ENCODE measurements at regions not wholly inside any gene's neighbourhood (a gene's known extent, or its start where the extent isn't known, plus 50 kb on each side); places are given as distances from the start of the nearest gene placed in this dataset.

- no peaks in the 10 kb centered on the region for H3F3A ChIP-seq (ENCODE audit: insufficient read depth, low read length)
- H3K4me3 ChIP-seq (ENCODE audit: low read depth, low read length, poor library complexity, severe bottlenecking), result no peak overlapping the region
- 0 out of 2 replicates have a peak, but pooled peaks cover 3% of the 10 kb centered on the region for H3K9me2 ChIP-seq (ENCODE audit: low read depth, low read length)
- no peaks in the 10 kb centered on the region for H3K4me1 ChIP-seq (ENCODE audit: insufficient read depth, low read length, severe bottlenecking)
- H3K36me3 ChIP-seq (ENCODE audit: insufficient read depth, low read length), result no peaks in the 10 kb centered on the region
- H3K79me2 ChIP-seq (ENCODE audit: insufficient read depth, low read length), result no peaks in the 10 kb centered on the region
- TF ChIP-seq CTCF (IDR thresholded peaks at IDR 0.05; ENCODE audit: low read length), result no peak
- H3K9me3 ChIP-seq (ENCODE audit: low read length), result no peaks in the 10 kb centered on the region
- no peak overlapping the region for H3K4me2 ChIP-seq (ENCODE audit: low read length)
- H4K20me1 ChIP-seq (ENCODE audit: insufficient read depth, low read length), result no peaks in the 10 kb centered on the region
- no peak overlapping the region for H2AFZ ChIP-seq (ENCODE audit: low read length)
- no peaks in the 10 kb centered on the region for H3K27me3 ChIP-seq (ENCODE audit: insufficient read depth, low read length)
- H3K27ac ChIP-seq (ENCODE audit: low read depth, low read length, poor library complexity, severe bottlenecking), result no peak overlapping the region
- no peak overlapping the region for H3K9ac ChIP-seq (ENCODE audit: low read length)
Measured at GRCh38 chr3:144859161-144859560, 887.5 kb downstream of the DIPK2A start.

DNA sequence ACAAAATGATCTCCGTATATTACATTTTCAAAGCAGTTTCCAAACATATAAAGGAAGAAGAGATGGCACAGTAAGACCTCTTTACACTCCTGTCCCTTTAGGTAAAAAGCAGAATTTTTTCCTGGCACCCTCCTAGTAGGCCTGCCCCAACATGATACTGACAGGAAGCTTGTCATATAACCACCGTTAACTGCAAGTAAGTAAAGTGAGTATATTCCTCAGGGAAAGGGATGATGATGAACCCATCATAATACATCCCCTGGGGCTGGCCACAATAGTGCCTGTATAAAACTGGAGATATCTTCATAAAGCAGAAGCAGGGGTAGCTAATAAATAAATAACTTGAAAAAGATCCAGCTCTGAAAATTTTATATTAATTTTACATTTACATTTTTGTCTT is 893.0 kb downstream of the DIPK2A start:
- no peaks in the 10 kb centered on the region for H3K79me2 ChIP-seq (ENCODE audit: insufficient read depth, low read length)

DNA sequence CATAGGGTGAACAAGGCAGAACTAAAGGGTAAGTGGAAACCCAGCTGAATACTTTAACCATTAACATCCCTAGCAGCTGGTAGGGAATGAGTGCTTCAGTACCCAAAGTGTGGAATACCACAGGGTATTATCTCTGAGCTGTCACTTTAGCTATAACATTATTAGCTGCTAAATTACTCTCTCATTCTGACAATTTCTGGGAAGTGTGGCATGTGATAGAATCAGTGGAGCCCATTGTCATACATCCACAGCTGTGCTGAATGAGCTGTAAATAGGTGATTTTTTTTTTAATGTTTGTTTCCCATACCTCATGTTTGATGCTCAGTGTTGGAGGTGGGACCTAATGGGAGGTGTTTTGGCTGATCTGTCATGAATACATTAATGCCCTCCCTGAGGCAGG is 894.3 kb downstream of the DIPK2A start:
- no peaks in the 10 kb centered on the region for H3K79me2 ChIP-seq (ENCODE audit: insufficient read depth, low read length)
- TF ChIP-seq CTCF (IDR thresholded peaks at IDR 0.05; ENCODE audit: low read length) (no peak), EZH2 (IDR thresholded peaks at IDR 0.05; ENCODE audit: borderline replicate concordance, low read length) (no peak)
- no peak overlapping the region for H3K4me3 ChIP-seq (ENCODE audit: low read depth, low read length, poor library complexity, severe bottlenecking)
- no peak overlapping the region for H3K4me2 ChIP-seq (ENCODE audit: low read length)
- H3K27ac ChIP-seq (ENCODE audit: low read depth, low read length, poor library complexity, severe bottlenecking), result no peak overlapping the region
- H3K9me3 ChIP-seq (ENCODE audit: low read length), result no peaks in the 10 kb centered on the region
- no peaks in the 10 kb centered on the region for H3F3A ChIP-seq (ENCODE audit: insufficient read depth, low read length)
- no peaks in the 10 kb centered on the region for H3K27me3 ChIP-seq (ENCODE audit: insufficient read depth, low read length)
- no peaks in the 10 kb centered on the region for H3K9me2 ChIP-seq (ENCODE audit: low read depth, low read length)
- H3K9ac ChIP-seq (ENCODE audit: low read length), result no peak overlapping the region
- no peaks in the 10 kb centered on the region for H3K36me3 ChIP-seq (ENCODE audit: insufficient read depth, low read length)
- H2AFZ ChIP-seq (ENCODE audit: low read length), result no peak overlapping the region
- no peaks in the 10 kb centered on the region for H3K4me1 ChIP-seq (ENCODE audit: insufficient read depth, low read length, severe bottlenecking)
- H4K20me1 ChIP-seq (ENCODE audit: insufficient read depth, low read length), result no peaks in the 10 kb centered on the region

More for the DNA sequence above, 893.0 kb downstream of the DIPK2A start:
- Histone ChIP-seq H3K27ac (ENCODE audit: low read depth, low read length, poor library complexity, severe bottlenecking) (no peak overlapping the region), H3K4me3 (ENCODE audit: low read depth, low read length, poor library complexity, severe bottlenecking) (no peak overlapping the region), H3K9ac (ENCODE audit: low read length) (no peak overlapping the region), H3K9me2 (ENCODE audit: low read depth, low read length) (0 out of 2 replicates have a peak, but pooled peaks cover under 1% of the 10 kb centered on the region), H3K27me3 (ENCODE audit: insufficient read depth, low read length) (no peaks in the 10 kb centered on the region), H4K20me1 (ENCODE audit: insufficient read depth, low read length) (no peaks in the 10 kb centered on the region), H3K9me3 (ENCODE audit: low read length) (no peaks in the 10 kb centered on the region), H3F3A (ENCODE audit: insufficient read depth, low read length) (no peaks in the 10 kb centered on the region), H3K36me3 (ENCODE audit: insufficient read depth, low read length) (no peaks in the 10 kb centered on the region), H3K4me2 (ENCODE audit: low read length) (no peak overlapping the region), H2AFZ (ENCODE audit: low read length) (no peak overlapping the region), H3K4me1 (ENCODE audit: insufficient read depth, low read length, severe bottlenecking) (no peaks in the 10 kb centered on the region)
- TF ChIP-seq EZH2 (IDR thresholded peaks at IDR 0.05; ENCODE audit: borderline replicate concordance, low read length), result no peak
- no peak for TF ChIP-seq CTCF (IDR thresholded peaks at IDR 0.05; ENCODE audit: low read length)
